ENCODE measurements at regions not wholly inside any gene's neighbourhood (a gene's known extent, or its start where the extent isn't known, plus 50 kb on each side); places are given as distances from the start of the nearest gene placed in this dataset.

- no peak for DNase-seq
Measured at GRCh38 chr2:144240656-144241339, 279.1 kb downstream of the ZEB2 start.

GRCh38 chr2:144239726-144240125 is 280.2 kb downstream of the ZEB2 start:
- no peak for DNase-seq

DNA sequence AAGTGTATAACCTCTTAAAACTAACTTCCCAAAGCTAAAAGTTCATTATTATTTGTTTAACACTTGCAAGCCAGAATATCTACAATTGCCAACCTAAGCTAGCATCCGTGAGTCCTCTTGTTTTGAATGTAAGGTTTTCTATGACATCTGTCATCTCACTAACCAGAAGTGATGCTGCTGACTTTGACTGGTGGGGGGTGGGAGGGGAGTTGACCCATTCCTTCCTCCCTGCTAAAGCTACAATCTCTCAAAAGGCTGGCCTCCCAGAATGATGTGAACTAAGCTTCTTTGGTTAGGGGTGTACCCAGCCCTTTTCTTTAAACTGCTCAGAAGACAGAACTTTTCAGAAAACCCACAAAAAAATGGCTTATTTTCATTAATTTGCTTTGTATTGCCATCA is 280.6 kb downstream of the ZEB2 start:
- DNase-seq: no peak

- peak; percentile 91 to 97 for DNase-seq
Measured at GRCh38 chr2:144237830-144238627, 281.9 kb downstream of the ZEB2 start.

DNA sequence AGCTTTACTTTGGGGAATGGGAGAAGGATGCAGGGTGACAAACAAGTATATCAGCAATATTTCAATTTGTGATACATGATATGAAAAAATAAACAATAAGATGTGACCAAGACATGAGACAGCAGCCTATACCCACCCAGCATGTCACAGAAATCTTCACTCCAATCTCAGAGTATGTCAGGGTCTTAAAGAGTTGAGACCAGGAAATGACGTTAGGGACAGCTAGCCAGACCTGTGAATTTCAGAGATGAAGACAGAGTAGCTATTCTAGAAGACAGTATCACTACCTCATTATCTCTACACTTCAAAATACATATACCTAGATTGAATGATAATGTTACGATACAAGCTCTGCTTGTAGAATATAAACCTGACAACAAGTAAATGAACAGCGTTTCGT is 282.8 kb downstream of the ZEB2 start:
- DNase-seq: no peak

GRCh38 chr2:144235050-144235449 is 284.9 kb downstream of the ZEB2 start:
- no peak for DNase-seq

DNA sequence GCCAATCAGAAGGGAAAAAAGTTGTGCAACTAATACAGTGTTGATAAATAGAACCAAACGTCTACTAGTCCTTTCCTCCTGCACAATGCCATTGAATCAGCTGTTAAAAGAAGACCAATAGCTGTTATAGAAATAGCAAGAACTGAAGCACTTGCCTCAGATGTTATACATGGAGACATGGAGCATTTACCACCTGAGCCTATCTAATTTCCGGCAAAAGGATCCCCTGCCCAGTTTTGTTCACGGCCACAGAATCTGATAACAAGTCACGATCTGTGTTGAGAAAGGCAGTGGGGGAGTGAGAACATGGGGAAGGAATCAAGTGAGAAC is 285.4 kb downstream of the ZEB2 start:
- DNase-seq: no peak

DNA sequence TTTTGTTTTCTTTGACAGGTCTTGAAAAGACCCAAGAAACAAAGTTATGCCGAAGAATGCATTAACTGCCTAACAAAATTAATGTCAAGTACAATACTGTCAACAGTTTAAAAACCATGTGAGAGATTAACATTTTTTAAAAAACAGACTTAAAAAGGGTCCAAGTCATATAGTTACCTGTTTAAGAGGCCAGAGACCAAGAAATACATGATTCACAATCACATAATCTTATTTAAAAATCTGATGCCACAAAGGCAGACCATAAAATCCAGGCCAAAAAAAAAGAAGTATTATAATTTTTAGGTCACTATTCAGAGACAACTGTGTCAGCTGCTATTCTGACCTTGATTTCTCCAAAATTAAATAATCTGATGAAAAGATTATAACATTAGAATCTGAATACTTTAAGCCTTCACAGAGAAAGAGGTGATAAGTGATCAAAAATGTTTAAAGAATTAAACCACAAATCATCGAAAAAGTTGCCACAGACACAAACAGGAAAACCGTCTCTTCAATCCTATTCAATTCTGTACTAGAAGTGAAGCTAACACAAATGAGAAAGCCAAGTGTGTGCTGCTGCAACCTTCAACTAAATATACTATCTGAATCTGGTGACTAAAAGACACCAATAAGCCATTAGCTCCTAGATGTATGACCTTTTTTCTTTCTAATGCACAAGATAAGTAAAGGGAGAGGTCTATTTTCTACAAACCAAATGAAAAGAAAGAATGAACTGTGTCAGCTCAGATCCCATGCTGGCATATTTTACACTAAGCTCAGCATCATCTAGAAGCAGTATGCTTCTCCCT is 286.0 kb downstream of the ZEB2 start:
- no peak for DNase-seq

DNA sequence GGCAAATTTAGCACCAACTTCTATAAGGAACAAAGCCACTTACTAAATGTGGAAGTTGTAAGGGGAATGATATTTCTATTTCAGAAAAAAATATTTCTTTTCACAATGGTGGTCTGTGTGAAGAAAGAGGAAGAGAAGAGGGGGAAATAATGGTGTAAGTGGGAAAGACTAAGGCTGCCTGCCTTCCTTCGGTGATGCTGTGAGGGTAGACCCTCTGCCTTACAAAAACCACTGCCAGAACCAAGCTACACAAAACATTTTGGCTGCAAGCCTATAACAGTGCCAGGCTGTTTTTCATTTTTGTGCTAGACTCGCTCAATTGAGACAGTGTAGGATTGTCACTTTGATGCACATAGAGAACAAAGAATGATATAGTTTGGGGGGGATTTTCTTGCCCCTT is 286.6 kb downstream of the ZEB2 start:
- DNase-seq: peak; percentile 16 to 69

GRCh38 chr2:144230448-144231085 is 289.4 kb downstream of the ZEB2 start:
- DNase-seq: peak; percentile 6 to 48

DNA sequence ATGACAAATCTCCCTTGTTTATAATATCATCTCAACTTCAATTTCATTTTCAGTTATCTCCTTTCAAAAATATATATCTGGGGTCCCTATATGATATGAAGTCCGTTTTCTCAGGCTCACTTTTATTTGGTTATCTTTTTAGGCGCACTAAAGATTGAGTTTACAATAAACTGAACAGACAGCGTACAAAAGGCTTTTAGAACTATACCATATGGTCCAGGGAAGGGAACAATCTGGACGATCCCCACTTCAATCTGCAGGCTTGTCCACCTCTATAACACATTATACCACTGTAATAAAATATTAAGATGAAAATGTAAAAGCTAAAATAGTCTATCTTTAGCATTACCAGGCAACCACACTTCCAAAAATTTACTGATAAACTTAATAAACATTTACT is 289.9 kb downstream of the ZEB2 start:
- no peak for DNase-seq

GRCh38 chr2:144229296-144229695 is 290.6 kb downstream of the ZEB2 start:
- DNase-seq: no peak

DNA sequence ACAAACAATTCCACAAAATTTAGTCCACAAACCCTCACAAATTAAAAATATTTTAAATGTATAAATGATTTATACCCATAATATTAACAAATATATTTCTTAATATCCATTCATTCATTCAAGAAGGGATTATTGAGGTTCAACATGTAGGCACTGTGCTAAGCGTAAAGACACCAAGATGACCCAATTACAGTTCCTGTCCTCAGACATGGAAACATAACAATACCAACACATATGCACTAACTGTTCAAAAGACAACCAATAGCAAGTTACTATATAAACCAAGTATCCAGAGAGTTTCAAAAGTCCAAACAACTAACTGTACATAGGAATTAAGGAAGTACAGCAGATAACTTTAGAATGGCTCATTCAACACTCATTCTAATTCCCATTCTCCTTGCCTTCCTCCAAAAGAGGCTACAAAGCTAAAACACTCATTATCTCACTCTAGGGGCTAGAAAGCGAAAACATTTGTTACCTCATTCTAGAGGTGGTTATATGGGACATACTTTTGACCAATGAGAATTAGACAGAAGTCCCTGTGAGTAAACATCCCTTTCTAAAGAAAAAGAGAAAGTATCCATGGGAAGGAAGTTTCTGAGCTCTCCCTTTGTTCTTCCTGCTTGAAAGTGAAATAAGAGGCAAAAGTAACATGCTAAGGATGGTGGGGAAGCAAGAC is 292.4 kb downstream of the ZEB2 start:
- DNase-seq: no peak

- no peak for DNase-seq
Measured at GRCh38 chr2:144225076-144225475, 294.8 kb downstream of the ZEB2 start.

- DNase-seq: no peak
Measured at GRCh38 chr2:144224472-144224871, 295.4 kb downstream of the ZEB2 start.

- no peak for DNase-seq
Measured at GRCh38 chr2:144219979-144220378, 299.9 kb downstream of the ZEB2 start.

- no peak for DNase-seq
Measured at GRCh38 chr2:144217853-144218633, 301.9 kb downstream of the ZEB2 start.

DNA sequence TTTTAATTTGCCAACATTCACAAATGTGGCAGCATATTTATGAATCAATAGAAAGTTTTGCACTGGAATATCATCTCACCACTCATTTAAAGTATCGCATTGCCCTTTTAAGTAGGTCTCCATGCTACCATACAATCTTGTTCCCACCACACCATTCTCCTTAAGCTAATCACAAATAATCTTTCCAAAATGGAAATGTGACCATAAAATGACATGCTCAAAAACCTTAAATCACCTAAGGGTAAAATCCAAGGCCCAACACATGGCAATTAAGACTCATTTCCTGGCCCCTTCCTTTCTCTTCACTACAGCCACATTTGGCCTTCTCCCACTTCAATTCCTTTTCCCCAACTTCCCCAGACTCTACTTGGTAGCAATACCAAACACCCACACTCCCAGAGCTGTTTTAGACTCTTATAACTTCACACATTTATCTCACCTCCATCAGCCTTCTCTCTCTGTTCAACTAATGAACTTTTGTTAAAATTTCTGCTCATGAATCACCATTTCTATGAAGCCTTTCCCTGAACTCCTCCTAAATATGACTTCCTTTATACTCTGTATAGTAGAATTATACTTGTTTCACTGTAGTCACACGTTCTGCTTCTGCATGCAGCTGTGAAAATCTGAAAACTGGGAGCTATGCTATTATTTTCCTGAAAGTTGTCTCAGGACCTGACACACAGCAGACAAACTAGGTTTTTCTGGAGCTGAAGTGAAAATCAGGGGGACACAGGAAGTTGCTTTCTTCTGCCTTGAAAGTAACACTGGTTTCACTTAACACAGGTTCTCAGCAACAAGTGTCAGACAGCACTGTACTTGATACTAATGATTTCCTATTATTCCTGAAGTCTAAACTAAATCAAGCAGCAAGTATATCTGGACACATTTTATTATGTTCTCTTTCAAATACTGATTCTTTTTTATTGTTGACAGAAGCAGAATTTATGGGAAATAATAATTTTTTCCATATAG is 303.9 kb downstream of the ZEB2 start:
- peak in 1 of 2 donors; percentile 10 for DNase-seq

GRCh38 chr2:144215207-144215606 is 304.7 kb downstream of the ZEB2 start:
- DNase-seq: no peak

GRCh38 chr2:144213797-144214196 is 306.1 kb downstream of the ZEB2 start:
- DNase-seq: no peak

All from inflammatory macrophage (primary cell).